T-helper 2 cell treated with Interferon-gamma antibody and Interleukin-4, amounts not matched to agents 100 ng/mL and 5 ng/mL, for 36 hours (primary cell): ENCODE measurements at regions not wholly inside any gene's neighbourhood (a gene's known extent, or its start where the extent isn't known, plus 50 kb on each side); places are given as distances from the start of the nearest gene placed in this dataset.
"Not testable (repeated sequence)": the region's sequence is repeated elsewhere in the genome, so short reads cannot be mapped to it uniquely, and the experiment has no call there.

Experiments used
- intact Hi-C: fragments of 100-400 bp; cut with micrococcal nuclease; formaldehyde crosslinking; loops from one replicate; pipeline ENCODE4 v1.15.1; 2023

GRCh38 chr10:23742368-23742767 is 303.5 kb downstream of the OTUD1 start:
- intact Hi-C loops, result no loop called here

- intact Hi-C loops, result no loop called here
Observed at GRCh38 chr10:23742807-23743206, 303.9 kb downstream of the OTUD1 start.

DNA sequence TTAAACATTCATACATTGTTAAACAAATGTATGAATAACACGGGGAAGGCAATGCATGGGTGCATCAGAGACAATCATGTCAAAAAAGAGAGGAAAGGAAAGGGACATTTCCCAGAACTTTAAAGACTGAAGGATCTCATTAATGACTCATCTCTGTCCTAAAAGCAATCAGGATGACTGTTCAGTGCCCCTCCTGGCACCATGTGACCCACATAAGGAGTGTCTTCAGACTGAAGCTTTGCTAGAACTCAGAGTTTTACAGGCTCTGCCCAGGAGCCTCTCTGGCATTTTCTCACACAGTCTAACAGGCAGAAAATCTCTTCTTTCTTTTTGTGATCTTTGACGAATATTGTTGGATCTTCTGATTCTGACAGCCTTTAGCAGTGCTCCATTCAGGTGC is 315.3 kb downstream of the OTUD1 start:
- intact Hi-C loops, result no loop called here

DNA sequence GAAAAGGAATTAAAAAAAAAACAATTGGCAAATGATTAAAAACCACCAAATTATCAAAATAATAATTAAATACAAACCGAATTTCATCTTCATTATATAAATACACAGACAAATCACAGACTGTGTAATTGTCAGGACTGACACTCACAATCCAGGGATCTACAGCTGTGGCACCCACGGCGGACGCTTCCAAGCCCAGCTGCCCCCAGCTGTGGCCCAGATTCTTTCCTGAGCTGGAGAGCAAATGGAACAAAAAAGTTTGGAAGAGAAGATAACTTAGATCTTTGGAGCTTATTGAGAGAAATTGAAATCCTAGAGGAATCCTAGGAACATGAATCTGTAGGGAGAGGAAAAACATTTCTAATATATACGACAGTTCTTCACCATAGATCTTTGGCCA is 316.1 kb downstream of the OTUD1 start:
- intact Hi-C loops, result no loop called here

GRCh38 chr10:23755556-23755955 is 316.7 kb downstream of the OTUD1 start:
- intact Hi-C loops, result no loop called here

DNA sequence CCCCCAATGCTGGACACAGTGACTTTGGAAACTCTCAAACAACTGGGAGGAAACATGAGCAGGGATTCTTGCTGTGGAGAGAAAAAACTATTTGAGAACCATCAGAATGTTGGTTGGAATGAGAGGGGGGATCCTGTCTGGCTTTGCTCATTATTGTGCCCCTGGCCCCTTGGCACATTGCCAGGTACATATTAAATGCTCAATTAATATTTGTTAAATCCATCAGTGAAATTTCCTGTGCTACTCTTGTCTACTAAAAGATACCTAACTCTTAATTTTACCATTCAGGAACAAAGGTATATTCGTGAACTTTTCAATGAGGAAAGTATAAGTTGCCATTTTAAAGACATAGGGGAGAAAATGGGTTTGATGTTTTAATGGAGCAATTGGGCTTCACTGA is 329.4 kb downstream of the OTUD1 start:
- intact Hi-C loops, result no loop called here

DNA sequence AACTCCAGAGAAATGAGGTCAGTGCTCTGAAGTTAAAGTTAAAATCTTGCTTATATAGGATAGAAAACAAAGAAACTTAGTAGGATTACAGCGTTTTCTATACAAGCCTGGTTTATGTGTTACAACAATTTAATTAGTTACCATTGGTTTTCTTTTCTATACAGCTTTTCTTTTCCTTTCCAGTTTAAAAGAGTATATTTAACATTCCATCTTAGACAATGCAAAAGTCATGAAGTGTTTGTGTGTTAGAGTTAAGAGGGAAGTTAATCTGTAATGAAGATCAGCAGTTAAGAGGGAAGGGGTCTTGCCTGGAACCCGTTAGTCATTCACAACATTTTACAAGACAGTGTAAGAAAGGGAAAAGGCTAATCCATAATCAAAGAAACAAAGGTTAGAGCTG is 338.3 kb downstream of the OTUD1 start:
- intact Hi-C loops, result no loop called here

- intact Hi-C loops, result no loop called here
Observed at GRCh38 chr10:23779301-23779700, 340.4 kb downstream of the OTUD1 start.

DNA sequence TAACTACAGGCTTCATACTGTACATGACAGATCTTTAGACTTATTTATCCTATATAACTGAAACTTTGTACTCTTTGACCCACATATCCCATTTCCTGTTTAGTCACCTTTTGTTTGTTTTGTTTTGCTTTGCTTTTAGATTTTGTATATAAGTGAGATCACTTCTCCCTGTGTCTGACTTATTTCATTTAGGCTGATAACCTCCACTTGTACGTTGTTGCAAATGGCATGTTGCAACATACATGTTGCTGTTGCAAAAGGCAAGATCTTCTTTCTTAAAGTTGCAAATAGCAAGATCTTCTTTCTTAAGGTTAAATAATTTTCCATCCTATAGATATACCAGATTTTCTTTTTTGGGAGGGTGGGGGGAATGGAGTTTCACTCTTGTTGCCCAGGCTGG is 341.5 kb downstream of the OTUD1 start:
- intact Hi-C loops, result no loop called here

DNA sequence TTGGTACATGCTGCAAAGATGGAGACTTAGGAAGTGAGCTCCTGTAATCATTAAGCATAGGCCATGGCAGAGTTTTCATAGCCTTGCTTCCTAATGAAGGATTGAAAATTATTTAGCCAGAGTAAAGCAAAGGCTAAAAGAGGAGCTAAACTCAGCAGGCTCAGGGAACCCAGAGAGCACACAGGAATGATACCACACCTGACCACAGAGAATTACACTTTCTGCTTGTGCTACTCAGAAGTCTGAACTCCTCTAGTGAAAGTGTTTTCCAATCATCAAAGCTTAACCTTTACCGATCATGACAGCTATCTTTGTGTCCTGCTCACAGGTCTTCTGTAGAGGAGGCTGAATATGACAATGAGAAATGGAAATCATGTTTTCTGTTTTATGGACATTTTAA is 347.7 kb downstream of the OTUD1 start:
- intact Hi-C loops, result no loop called here

- intact Hi-C loops, result no loop called here
Observed at GRCh38 chr10:23793577-23793976, 354.7 kb downstream of the OTUD1 start.

- intact Hi-C loops, result not testable (repeated sequence)
Observed at GRCh38 chr10:23797452-23797851, 358.6 kb downstream of the OTUD1 start.

DNA sequence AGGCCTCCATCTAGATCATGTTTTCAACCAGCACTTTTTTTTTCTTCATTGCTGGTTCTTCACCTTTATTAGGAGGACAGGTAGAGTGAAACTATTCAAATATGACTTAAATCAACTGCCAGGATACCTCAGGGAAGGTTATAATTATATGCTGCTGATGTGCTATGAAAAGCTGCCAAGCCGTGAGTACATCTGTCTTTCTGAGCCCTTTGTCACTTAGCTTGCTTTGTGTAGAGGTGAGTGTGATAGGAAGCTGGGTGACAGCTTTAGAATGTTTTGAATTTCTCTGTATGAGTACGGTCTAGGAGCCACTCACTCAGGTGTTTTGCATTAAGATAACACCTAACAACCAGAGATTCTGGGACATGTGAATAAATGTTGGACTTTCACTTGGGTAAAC is 365.2 kb downstream of the OTUD1 start:
- intact Hi-C loops, result no loop called here

DNA sequence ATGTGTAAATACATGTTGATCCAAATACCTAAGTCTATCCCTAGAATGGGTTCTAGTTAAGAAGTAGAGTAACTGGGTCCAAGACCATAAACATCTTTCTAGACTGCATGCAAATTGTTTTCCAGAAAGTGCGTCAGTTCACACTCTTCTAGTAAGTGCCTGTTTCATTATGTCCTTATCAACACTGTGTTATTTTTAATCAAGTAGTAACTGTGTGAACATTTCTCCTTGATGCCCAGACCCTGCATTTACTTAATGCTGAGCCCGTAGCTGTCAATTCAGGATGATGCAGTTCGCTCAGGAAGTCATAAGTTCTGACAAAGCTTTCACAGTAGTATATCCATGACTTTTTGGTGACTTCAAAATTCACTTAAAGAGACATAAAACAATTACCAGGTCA is 374.8 kb downstream of the OTUD1 start:
- intact Hi-C loops, result no loop called here

- intact Hi-C loops, result no loop called here
Observed at GRCh38 chr10:23818484-23818883, 379.6 kb downstream of the OTUD1 start.

DNA sequence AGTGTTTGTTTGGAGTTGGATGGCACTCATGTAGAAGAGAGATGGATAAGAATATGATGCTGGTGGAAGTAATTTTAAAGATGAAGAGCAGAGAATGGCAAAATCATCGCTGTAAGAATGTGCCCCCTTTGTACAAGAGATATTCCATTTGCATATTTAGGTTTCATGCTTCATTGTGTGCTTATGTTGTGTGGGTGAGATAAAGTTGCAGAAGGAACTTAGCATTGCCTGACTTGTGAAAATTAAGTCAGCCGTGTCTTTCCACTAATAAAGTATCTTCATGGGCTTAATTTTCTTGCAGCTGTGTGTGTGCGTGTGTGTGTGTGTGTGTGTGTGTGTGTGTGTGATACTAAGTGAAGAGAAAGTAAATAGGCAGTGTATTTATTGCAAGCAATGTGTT is 381.9 kb downstream of the OTUD1 start:
- intact Hi-C loops, result no loop called here

GRCh38 chr10:23824822-23825221 is 384.1 kb upstream of the KIAA1217 start:
- intact Hi-C loops, result no loop called here

- intact Hi-C loops, result no loop called here
Observed at GRCh38 chr10:23826421-23826820, 382.5 kb upstream of the KIAA1217 start.

DNA sequence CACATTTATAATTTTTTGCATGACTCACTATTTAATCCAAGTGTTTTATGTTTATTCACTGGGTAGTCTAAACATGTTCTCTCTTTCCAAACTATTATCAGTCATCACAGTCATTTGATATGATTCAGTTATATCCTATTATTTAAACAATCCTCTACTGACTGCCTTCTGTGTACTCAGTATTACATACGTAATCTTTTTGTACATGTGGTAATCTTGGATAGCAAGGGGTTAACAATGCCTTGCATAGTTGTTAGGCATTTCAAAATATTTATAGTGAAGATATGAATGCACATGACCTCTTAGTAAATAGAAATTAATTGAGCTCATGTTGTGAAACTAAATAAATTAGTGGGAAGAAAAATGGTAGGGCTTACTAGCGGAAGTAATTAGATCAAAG is 379.4 kb upstream of the KIAA1217 start:
- intact Hi-C loops, result no loop called here

DNA sequence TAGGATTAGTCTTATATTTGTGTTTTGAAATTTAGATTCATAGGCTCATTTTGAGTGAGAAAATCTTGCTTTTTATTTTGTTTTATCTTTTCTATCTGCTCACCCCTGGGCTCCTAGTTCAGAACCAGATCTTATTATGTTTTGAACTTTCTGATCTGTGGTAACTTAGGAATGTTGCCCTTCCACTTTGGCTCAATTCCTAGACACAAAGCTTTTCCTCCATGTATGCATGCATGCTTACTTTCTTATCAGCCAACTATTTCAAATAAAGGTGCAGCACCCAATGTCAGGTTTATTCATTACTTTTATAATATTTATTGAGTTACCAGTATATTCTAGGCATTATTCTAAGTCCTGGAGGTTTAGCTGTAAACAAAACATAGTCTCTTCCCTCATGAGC is 374.8 kb upstream of the KIAA1217 start:
- intact Hi-C loops, result no loop called here

GRCh38 chr10:23850631-23851030 is 358.3 kb upstream of the KIAA1217 start:
- intact Hi-C loops, result no loop called here

DNA sequence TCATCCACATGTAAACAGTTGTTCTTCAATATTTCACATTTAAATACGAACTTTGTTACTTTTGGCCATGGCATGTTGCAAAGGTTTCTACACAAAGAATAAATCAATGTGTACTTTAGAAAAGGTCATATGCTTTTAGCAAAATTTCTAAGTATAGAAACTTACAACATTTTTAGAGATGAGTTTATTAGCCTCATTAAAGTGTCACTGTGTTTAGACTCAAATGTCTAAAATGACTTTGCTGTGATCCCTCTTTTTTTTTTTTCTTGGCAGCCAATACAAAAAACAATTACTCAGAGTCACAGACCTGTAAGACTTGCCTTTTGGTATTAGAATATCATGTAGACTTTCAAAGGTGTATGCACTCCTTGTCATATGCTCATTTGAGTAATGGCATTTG is 349.3 kb upstream of the KIAA1217 start:
- intact Hi-C loops, result no loop called here

DNA sequence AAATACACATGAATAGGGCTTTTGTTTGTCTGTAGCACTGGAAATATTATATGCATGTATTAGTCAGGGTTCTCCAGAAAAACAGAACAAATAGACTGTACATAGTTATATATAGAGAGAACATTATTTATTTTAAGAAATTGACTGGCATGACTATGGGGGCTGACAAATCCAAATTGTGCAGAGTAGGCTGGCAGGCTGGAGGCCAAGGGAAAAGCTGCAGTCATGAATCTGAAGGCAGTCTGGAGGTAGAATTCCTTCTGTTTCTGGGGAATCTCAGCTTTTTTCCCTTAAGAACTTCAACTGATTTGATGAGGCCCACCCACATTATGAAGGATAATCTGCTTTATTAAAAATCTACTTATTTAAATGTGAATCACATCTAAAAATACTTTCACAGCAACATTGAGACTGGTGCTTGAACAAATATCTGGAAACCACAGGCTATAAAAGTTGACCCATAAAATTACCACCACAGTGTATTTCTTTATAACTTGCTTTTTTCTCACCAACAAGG is 344.2 kb upstream of the KIAA1217 start:
- intact Hi-C loops, result no loop called here

DNA sequence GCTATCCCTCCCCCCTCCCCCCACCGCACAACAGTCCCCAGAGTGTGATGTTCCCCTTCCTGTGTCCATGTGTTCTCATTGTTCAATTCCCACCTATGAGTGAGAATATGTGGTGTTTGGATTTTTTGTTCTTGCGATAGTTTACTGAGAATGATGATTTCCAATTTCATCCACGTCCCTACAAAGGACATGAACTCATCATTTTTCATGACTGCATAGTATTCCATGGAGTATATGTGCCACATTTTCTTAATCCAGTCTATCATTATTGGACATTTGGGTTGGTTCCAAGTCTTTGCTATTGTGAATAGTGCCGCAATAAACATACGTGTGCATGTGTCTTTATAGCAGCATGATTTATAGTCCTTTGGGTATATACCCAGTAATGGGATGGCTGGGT is 342.0 kb upstream of the KIAA1217 start:
- intact Hi-C loops, result not testable (repeated sequence)
